ENCODE measurements at regions not wholly inside any gene's neighbourhood (a gene's known extent, or its start where the extent isn't known, plus 50 kb on each side); places are given as distances from the start of the nearest gene placed in this dataset.

DNA sequence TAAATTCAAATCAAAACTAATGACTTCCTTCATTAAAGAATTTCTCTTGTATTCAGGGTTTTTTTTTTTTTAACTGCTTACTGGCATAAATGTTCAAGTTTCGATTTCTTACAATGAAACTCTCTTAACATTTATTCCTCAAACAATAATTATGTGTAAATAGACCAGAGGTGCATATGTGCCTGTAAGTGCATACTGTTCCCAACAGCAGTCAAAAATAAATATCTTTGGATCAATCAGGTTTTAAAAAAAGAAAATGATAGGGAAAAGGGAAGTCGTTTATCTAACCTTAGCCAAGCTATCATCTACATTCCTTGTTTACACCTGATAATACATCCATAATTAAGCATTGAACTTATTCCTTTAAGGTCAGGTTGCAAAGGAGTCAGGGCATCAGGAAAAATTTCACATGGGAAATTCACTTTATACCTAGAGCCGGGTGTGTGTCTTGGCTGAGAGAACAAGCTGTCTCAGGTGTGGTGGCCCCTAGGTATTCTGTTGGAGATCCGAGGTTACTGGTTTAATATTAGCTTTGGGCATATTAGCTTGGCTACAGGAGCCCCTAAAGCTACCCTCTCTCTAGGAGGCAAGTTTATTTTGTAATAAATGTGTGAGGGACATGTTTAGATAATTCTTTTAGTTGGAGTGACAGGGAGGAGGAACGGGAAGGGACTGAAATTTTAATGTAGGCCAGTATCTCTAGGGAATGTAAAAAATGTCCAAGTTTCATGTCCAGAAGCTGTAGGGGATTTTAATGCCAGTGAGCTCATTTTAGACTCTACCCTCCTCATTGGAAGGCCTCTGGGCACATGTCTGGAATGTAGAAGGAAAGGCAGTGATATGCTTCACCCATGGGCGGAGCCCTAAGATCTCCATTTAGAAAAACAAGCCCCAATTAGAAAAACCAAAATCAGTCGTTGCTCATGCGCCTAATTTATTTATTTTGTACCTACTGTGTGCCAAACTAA is 327.9 kb upstream of the PROX1 start:
- TF ChIP-seq, protein P1, sequence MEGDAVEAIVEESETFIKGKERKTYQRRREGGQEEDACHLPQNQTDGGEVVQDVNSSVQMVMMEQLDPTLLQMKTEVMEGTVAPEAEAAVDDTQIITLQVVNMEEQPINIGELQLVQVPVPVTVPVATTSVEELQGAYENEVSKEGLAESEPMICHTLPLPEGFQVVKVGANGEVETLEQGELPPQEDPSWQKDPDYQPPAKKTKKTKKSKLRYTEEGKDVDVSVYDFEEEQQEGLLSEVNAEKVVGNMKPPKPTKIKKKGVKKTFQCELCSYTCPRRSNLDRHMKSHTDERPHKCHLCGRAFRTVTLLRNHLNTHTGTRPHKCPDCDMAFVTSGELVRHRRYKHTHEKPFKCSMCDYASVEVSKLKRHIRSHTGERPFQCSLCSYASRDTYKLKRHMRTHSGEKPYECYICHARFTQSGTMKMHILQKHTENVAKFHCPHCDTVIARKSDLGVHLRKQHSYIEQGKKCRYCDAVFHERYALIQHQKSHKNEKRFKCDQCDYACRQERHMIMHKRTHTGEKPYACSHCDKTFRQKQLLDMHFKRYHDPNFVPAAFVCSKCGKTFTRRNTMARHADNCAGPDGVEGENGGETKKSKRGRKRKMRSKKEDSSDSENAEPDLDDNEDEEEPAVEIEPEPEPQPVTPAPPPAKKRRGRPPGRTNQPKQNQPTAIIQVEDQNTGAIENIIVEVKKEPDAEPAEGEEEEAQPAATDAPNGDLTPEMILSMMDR (IDR thresholded peaks at IDR 0.05; ENCODE audit: low read depth, low read length): no peak
- TF ChIP-seq EZH2phosphoT487 (IDR thresholded peaks at IDR 0.05; ENCODE audit: low read depth): no peak
